Liver (tissue), 3 donors: ENCODE measurements at regions not wholly inside any gene's neighbourhood (a gene's known extent, or its start where the extent isn't known, plus 50 kb on each side); places are given as distances from the start of the nearest gene placed in this dataset.

ENCODE experiments used
- EGR1 ChIP-seq, 2 donors: IDR thresholded peaks; 2 replicates each; pipeline ENCODE4 v1.6.1; 2016 to 2018; ENCODE audit warnings: antibody characterized with exemption in 2 of 2, low read depth in 2 of 2
- GABPA ChIP-seq, 2 donors: IDR thresholded peaks in 1 of 2; conservative IDR thresholded peaks in 1 of 2; 2 replicates each; pipeline ENCODE4 v1.6.1; 2016; ENCODE audit warnings: antibody characterized with exemption in 2 of 2, mild to moderate bottlenecking in 1 of 2, moderate library complexity in 1 of 2
- JUND ChIP-seq, 2 donors: IDR thresholded peaks; 2 replicates each; pipeline ENCODE4 v1.6.1; 2016; ENCODE audit warnings: antibody characterized with exemption in 2 of 2
- NR2F2 ChIP-seq: IDR thresholded peaks from 2 replicates; pipeline ENCODE4 v1.6.1; 2016; ENCODE audit warnings: antibody characterized with exemption
- RAD21 ChIP-seq, 2 donors: IDR thresholded peaks; 2 replicates each; pipeline ENCODE4 v1.6.1; 2016; ENCODE audit warnings: antibody characterized with exemption in 2 of 2, mild to moderate bottlenecking in 2 of 2
- RXRA ChIP-seq, 2 donors: IDR thresholded peaks; 2 replicates each; pipeline ENCODE4 v1.6.1; 2017 to 2018; ENCODE audit warnings: antibody characterized with exemption in 2 of 2, mild to moderate bottlenecking in 1 of 2
- SP1 ChIP-seq: IDR thresholded peaks from 2 replicates; pipeline ENCODE4 v1.6.1; 2018; ENCODE audit warnings: antibody characterized with exemption, mild to moderate bottlenecking
- TF ChIP-seq, protein P1 (sequence below): IDR thresholded peaks from 2 replicates; pipeline ENCODE4 v1.6.1; 2016; ENCODE audit warnings: antibody characterized with exemption
- TF ChIP-seq, protein P2 (sequence below): fragments of 150-350 bp; IDR thresholded peaks from 2 replicates; pipeline ENCODE4 v1.5.1; 2017; ENCODE audit warnings: improper control_type of control experiment, low read depth, low read length; ENCODE audit not compliant: missing input control
- TF ChIP-seq, protein P3 (sequence below): IDR thresholded peaks from 2 replicates; pipeline ENCODE4 v1.6.1; 2016; ENCODE audit warnings: antibody characterized with exemption
- donor health status: healthy.
- donor health status: healthy.

DNA sequence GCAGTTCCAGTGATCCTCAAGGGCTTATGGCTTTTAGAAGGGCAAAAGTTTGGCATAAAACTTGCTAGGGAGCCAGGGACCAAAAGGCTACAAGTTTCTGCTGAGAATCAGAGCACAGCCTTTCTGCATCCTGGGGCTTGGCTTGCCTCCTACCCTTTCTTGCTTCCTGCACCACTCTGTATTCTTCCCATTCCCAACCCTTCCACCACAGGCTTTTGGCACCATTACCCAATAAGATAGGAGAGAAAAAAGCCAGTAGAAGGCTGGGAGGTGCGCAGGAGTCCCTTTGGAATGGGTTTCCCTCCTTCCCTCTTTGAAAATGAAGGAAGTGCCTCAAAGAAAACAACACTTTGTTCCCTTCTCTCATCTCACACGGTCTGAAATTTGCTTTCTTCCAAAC is 268.6 kb downstream of the PDCD6IP start:
- TF ChIP-seq, protein P1, sequence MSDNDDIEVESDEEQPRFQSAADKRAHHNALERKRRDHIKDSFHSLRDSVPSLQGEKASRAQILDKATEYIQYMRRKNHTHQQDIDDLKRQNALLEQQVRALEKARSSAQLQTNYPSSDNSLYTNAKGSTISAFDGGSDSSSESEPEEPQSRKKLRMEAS, result no peak
- TF ChIP-seq, protein P2, sequence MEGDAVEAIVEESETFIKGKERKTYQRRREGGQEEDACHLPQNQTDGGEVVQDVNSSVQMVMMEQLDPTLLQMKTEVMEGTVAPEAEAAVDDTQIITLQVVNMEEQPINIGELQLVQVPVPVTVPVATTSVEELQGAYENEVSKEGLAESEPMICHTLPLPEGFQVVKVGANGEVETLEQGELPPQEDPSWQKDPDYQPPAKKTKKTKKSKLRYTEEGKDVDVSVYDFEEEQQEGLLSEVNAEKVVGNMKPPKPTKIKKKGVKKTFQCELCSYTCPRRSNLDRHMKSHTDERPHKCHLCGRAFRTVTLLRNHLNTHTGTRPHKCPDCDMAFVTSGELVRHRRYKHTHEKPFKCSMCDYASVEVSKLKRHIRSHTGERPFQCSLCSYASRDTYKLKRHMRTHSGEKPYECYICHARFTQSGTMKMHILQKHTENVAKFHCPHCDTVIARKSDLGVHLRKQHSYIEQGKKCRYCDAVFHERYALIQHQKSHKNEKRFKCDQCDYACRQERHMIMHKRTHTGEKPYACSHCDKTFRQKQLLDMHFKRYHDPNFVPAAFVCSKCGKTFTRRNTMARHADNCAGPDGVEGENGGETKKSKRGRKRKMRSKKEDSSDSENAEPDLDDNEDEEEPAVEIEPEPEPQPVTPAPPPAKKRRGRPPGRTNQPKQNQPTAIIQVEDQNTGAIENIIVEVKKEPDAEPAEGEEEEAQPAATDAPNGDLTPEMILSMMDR, result no peak
- TF ChIP-seq SP1 (no peak), RXRA (IDR thresholded peaks at IDR 0.05) (no peak), EGR1 (IDR thresholded peaks at IDR 0.05; ENCODE audit: low read depth in 2 of 2) (no peak), NR2F2 (no peak), RAD21 (IDR thresholded peaks at IDR 0.05) (no peak), JUND (IDR thresholded peaks at IDR 0.05) (no peak), GABPA (IDR thresholded peaks at IDR 0.05 in 1 of 2, conservative IDR thresholded peaks at IDR 0.05 in 1 of 2) (no peak)
- TF ChIP-seq, protein P3, sequence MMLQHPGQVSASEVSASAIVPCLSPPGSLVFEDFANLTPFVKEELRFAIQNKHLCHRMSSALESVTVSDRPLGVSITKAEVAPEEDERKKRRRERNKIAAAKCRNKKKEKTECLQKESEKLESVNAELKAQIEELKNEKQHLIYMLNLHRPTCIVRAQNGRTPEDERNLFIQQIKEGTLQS, result no peak
